ENCODE measurements at regions not wholly inside any gene's neighbourhood (a gene's known extent, or its start where the extent isn't known, plus 50 kb on each side); places are given as distances from the start of the nearest gene placed in this dataset.

DNA sequence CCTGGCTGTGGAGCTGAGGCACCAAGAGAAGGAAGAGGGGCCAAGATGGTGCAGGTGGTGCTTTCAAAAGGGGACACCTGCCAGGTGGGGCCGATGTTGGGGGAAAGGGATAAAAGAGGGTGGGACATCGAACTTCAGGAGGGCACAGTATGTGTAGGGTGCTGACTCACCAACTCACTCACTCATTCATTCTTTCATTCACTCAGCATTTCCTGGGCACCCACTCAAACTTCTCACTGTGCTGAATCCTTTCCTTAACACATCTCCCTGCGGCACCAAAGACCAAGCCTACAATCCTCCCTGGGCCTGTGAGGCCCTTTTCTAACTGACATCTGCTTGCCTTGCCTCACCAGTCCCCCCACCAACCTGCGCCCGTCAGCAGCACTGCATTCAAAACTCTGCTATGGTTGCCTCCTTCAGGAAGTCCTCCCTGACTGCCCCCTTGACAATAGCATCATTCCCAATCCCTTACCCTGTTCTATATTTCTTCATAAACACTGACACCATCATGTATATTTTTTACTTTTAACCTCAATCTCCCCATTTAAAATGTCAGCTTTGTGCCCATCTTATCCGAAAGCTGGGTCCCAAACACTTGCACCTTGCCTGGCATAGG is 246.6 kb downstream of the MN1 start:
- TF ChIP-seq CTCF (conservative IDR thresholded peaks at IDR 0.05; ENCODE audit: low read length): no peak
- no peak overlapping the region for H3K4me3 ChIP-seq (ENCODE audit: low read length)
- DNase-seq (ENCODE audit: low read depth): no peak

GRCh38 chr22:27556371-27556770 is 245.2 kb downstream of the MN1 start:
- no peak for DNase-seq (ENCODE audit: low read depth)
- no peak overlapping the region for H3K4me3 ChIP-seq (ENCODE audit: low read length)
- no peak for TF ChIP-seq CTCF (conservative IDR thresholded peaks at IDR 0.05; ENCODE audit: low read length)

GRCh38 chr22:27557286-27558008 is 244.1 kb downstream of the MN1 start:
- TF ChIP-seq CTCF (conservative IDR thresholded peaks at IDR 0.05; ENCODE audit: low read length): no peak
- H3K4me3 ChIP-seq (ENCODE audit: low read length): no peak overlapping the region
- DNase-seq (ENCODE audit: low read depth): no peak

GRCh38 chr22:27558658-27559371 is 242.7 kb downstream of the MN1 start:
- no peak for TF ChIP-seq CTCF (conservative IDR thresholded peaks at IDR 0.05; ENCODE audit: low read length)
- no peak for DNase-seq (ENCODE audit: low read depth)
- no peak overlapping the region for H3K4me3 ChIP-seq (ENCODE audit: low read length)

GRCh38 chr22:27560781-27561180 is 240.8 kb downstream of the MN1 start:
- no peak for DNase-seq (ENCODE audit: low read depth)
- no peak overlapping the region for H3K4me3 ChIP-seq (ENCODE audit: low read length)
- TF ChIP-seq CTCF (conservative IDR thresholded peaks at IDR 0.05; ENCODE audit: low read length): no peak

DNA sequence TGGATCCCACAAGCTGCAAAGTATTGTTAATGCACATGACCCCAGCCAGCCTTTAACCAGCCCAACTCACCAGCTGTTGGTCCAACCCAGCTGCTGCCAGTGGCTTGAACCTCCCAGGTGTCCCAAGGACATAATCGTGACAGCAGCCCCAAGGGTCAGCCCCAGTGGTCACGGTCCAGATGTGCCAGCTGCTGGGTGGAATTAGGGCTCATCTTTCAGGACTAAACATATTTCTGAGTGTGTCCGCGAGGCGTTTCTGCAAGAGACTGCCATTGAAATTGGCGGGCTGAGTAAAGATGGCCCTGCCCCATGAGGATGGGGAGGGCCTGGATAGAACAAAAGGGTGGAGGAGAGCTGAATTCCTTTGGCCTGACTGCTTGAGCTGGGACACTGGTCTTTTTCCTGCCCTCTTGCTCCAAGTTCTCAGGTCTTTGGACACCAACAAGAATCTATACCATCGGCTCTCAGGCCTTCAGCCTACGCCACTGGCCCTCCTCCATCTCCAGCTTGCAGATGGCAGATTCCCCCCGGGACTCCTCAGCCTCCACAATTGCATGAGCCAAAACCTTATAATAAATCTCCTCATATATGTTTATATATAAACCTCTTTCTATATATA is 240.2 kb downstream of the MN1 start:
- no peak for DNase-seq (ENCODE audit: low read depth)
- no peak for TF ChIP-seq CTCF (conservative IDR thresholded peaks at IDR 0.05; ENCODE audit: low read length)
- H3K4me3 ChIP-seq (ENCODE audit: low read length): no peak overlapping the region

Measured in AG10803 (cell line).